HL-60 (cell line): ENCODE measurements at regions not wholly inside any gene's neighbourhood (a gene's known extent, or its start where the extent isn't known, plus 50 kb on each side); places are given as distances from the start of the nearest gene placed in this dataset.

Source experiments
- DNase-seq, 2 experiments: peaks; one replicate each; pipeline ENCODE4 v3.0.0-alpha.2; 2010 to 2020; ENCODE audit warnings: low read depth in 1 of 2, low spot score in 1 of 2
- H3K27ac ChIP-seq: fragments of 250-450 bp; sonication (Bioruptor Pico); replicated peaks from 2 replicates; pipeline ENCODE4 v1.5.1; 2020; ENCODE audit warnings: mild to moderate bottlenecking, moderate library complexity
- H3K27me3 ChIP-seq: fragments of 250-450 bp; sonication (Bioruptor Pico); 2 replicates; pipeline ENCODE4 v1.5.1; 2021; ENCODE audit warnings: mild to moderate bottlenecking, moderate library complexity; ENCODE audit not compliant: insufficient read depth, poor library complexity, severe bottlenecking
- H3K4me3 ChIP-seq: replicated peaks from 2 replicates; pipeline ENCODE4 v1.5.1; 2011; ENCODE audit warnings: mild to moderate bottlenecking, control low read depth, low read length; ENCODE audit not compliant: insufficient read depth
- GABPA ChIP-seq: IDR thresholded peaks from 2 replicates; pipeline ENCODE4 v1.6.1; 2012; ENCODE audit warnings: low read depth
- POLR2AphosphoS5 ChIP-seq: IDR thresholded peaks from 2 replicates; pipeline ENCODE4 v1.6.1; 2012; ENCODE audit warnings: low read depth
- SPI1 ChIP-seq: IDR thresholded peaks from 2 replicates; pipeline ENCODE4 v1.6.1; 2012; ENCODE audit warnings: low read depth, mild to moderate bottlenecking, borderline replicate concordance
- TF ChIP-seq, protein P1 (sequence below): IDR thresholded peaks from one replicate; pipeline ENCODE4 v1.5.1; 2011; ENCODE audit warnings: low read length, control low read depth, inconsistent platforms; ENCODE audit not compliant: insufficient read depth
- TF ChIP-seq, protein P2 (sequence below): IDR thresholded peaks from 2 replicates; pipeline ENCODE4 v1.6.1; 2012; ENCODE audit warnings: low read depth; ENCODE audit not compliant: insufficient replicate concordance

- Histone ChIP-seq H3K27ac (no peak overlapping the region), H3K27me3 (no peaks in the 10 kb centered on the region), H3K4me3 (no peak overlapping the region)
- DNase-seq: no peak
- TF ChIP-seq SPI1 (no peak), POLR2AphosphoS5 (no peak), GABPA (no peak)
- TF ChIP-seq, protein P1, sequence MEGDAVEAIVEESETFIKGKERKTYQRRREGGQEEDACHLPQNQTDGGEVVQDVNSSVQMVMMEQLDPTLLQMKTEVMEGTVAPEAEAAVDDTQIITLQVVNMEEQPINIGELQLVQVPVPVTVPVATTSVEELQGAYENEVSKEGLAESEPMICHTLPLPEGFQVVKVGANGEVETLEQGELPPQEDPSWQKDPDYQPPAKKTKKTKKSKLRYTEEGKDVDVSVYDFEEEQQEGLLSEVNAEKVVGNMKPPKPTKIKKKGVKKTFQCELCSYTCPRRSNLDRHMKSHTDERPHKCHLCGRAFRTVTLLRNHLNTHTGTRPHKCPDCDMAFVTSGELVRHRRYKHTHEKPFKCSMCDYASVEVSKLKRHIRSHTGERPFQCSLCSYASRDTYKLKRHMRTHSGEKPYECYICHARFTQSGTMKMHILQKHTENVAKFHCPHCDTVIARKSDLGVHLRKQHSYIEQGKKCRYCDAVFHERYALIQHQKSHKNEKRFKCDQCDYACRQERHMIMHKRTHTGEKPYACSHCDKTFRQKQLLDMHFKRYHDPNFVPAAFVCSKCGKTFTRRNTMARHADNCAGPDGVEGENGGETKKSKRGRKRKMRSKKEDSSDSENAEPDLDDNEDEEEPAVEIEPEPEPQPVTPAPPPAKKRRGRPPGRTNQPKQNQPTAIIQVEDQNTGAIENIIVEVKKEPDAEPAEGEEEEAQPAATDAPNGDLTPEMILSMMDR: no peak
- TF ChIP-seq, protein P2, sequence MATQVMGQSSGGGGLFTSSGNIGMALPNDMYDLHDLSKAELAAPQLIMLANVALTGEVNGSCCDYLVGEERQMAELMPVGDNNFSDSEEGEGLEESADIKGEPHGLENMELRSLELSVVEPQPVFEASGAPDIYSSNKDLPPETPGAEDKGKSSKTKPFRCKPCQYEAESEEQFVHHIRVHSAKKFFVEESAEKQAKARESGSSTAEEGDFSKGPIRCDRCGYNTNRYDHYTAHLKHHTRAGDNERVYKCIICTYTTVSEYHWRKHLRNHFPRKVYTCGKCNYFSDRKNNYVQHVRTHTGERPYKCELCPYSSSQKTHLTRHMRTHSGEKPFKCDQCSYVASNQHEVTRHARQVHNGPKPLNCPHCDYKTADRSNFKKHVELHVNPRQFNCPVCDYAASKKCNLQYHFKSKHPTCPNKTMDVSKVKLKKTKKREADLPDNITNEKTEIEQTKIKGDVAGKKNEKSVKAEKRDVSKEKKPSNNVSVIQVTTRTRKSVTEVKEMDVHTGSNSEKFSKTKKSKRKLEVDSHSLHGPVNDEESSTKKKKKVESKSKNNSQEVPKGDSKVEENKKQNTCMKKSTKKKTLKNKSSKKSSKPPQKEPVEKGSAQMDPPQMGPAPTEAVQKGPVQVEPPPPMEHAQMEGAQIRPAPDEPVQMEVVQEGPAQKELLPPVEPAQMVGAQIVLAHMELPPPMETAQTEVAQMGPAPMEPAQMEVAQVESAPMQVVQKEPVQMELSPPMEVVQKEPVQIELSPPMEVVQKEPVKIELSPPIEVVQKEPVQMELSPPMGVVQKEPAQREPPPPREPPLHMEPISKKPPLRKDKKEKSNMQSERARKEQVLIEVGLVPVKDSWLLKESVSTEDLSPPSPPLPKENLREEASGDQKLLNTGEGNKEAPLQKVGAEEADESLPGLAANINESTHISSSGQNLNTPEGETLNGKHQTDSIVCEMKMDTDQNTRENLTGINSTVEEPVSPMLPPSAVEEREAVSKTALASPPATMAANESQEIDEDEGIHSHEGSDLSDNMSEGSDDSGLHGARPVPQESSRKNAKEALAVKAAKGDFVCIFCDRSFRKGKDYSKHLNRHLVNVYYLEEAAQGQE: no peak
Observed at GRCh38 chr2:62283147-62283546, 87.2 kb downstream of the B3GNT2 start.

- no peak for DNase-seq
- H3K27ac ChIP-seq: no peak overlapping the region
- TF ChIP-seq SPI1 (no peak), POLR2AphosphoS5 (no peak), GABPA (no peak)
- TF ChIP-seq, protein P2: no peak
- TF ChIP-seq, protein P1: no peak
- no peaks in the 10 kb centered on the region for H3K27me3 ChIP-seq
- no peak overlapping the region for H3K4me3 ChIP-seq
Observed at GRCh38 chr2:62281663-62282062, 85.7 kb downstream of the B3GNT2 start.

GRCh38 chr2:62277688-62278087, 81.8 kb downstream of the B3GNT2 start:
- H3K27ac ChIP-seq: no peak overlapping the region
- DNase-seq: no peak
- no peak overlapping the region for H3K4me3 ChIP-seq
- TF ChIP-seq, protein P1: no peak
- TF ChIP-seq, protein P2: no peak
- TF ChIP-seq GABPA (no peak), POLR2AphosphoS5 (no peak), SPI1 (no peak)
- H3K27me3 ChIP-seq: no peaks in the 10 kb centered on the region
